GM18505 (cell line): ENCODE measurements at regions not wholly inside any gene's neighbourhood (a gene's known extent, or its start where the extent isn't known, plus 50 kb on each side); places are given as distances from the start of the nearest gene placed in this dataset.

Source experiments
- ATAC-seq: cut with Tn5 transposase; IDR thresholded peaks from one replicate; pipeline ENCODE4 v1.9.1; 2021; ENCODE audit not compliant: unreplicated experiment
- POLR2A ChIP-seq: IDR thresholded peaks from 4 replicates; pipeline ENCODE4 v1.6.1; 2011; ENCODE audit warnings: borderline replicate concordance; ENCODE audit not compliant: insufficient read depth, insufficient read length; ENCODE audit errors: extremely low read depth

- TF ChIP-seq POLR2A: no peak
- no peak for ATAC-seq
Measured at GRCh38 chr11:91869686-91870085, 354.9 kb upstream of the FAT3 start.

DNA sequence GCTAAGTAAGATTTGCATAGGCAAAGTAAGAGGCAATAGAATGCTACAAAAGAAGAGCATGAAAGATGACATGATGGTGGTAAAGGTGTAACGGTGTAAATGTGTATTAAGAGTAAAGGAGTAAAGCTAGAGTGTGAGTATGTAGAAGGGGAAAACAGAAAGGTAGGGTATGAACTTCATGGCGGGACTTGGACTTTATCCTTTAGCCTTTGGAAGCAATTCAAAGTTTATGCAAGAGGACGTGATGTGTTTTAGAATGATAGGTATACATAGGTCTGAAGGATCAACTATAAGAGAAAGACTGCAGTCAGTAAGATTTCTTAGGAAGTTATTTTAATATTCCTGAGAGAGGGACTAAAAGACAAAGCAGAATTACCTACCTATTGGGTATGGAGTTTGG is 358.0 kb upstream of the FAT3 start:
- no peak for TF ChIP-seq POLR2A
- no peak for ATAC-seq

DNA sequence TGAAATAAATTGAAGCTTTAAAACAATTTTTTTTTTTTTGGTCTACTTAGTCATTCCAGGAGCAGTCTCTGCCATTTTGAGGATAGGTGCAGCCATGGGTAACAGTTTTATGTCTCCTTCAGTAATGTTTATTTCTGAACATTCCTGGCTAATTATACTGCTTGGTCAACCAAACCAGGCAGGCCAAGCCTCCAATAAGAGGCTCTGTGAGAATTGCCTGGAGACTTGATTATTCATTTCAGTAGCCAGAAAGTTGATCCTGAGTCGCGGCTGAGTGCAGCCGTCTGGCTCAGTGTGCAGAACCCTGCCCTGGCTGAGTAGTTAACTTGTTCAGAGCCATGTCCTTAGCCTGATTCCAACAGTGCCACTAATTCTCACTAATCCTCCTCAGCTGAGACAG is 364.0 kb upstream of the FAT3 start:
- no peak for ATAC-seq
- no peak for TF ChIP-seq POLR2A

GRCh38 chr11:91859666-91860065 is 365.0 kb upstream of the FAT3 start:
- no peak for TF ChIP-seq POLR2A
- no peak for ATAC-seq

GRCh38 chr11:91857179-91857578 is 367.4 kb upstream of the FAT3 start:
- TF ChIP-seq POLR2A: no peak
- no peak for ATAC-seq

DNA sequence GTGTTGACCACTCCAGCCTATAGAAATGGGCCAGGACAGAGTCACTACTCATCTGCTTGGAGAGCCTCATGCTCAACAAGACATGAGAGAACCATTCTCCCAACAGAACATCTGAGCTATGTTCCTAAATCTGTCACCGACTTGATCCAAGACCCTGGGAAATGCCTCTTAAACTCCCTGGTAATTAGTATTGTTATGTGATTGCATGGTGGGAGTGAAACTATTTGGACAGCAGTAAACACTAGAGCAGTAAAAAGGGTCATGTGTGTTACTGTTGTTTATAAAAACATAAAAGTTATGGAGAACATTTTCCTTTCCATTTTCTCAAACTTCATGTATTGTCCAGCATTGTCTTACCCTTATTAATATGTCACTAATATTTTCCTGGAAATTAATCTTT is 369.8 kb upstream of the FAT3 start:
- ATAC-seq: no peak
- no peak for TF ChIP-seq POLR2A

DNA sequence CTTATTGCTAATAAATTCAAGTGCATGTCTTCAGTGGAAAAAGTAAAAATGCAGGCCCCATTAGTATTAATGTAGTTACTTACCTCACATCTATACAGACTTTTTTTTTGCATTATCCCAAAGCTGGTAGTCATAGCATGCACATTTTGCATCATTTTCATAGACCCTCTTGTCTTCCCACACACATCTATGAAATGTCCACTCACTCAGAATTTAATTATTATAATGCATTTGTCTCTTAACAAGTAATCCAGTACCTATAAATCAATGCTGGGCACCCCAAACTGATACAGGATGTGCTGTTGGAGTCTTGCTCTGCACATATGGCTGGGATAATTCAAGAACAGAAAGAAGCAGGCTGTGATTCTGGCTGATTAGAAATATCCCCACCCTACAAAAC is 370.4 kb upstream of the FAT3 start:
- TF ChIP-seq POLR2A: no peak
- no peak for ATAC-seq

GRCh38 chr11:91851908-91852307 is 372.7 kb upstream of the FAT3 start:
- no peak for TF ChIP-seq POLR2A

GRCh38 chr11:91850533-91851275 is 373.9 kb upstream of the FAT3 start:
- ATAC-seq: no peak
- no peak for TF ChIP-seq POLR2A

More at GRCh38 chr11:91851908-91852307, 372.7 kb upstream of the FAT3 start:
- no peak for ATAC-seq

- no peak for ATAC-seq
- TF ChIP-seq POLR2A: no peak
Measured at GRCh38 chr11:91850021-91850420, 374.6 kb upstream of the FAT3 start.

- TF ChIP-seq POLR2A: no peak
- no peak for ATAC-seq
Measured at GRCh38 chr11:91846649-91847048, 378.0 kb upstream of the FAT3 start.

DNA sequence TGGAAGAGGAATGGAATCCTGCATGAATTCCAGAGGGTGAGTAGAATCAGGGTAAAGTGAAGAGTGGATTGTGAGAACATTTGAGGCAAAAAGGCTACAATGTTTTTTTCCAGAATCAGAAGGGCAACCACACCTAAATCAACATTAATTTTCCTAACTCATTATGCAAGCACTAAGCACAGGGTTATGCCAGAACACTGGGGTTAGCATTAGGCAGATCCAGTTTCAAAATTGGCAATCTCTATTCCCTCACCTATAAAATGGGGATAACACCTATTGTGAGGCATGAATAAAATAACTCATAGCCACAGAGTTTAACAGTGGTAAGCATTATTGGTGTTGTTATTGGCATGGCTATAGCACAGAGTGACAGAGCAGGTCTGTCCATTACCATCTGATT is 378.6 kb upstream of the FAT3 start:
- no peak for ATAC-seq
- no peak for TF ChIP-seq POLR2A

DNA sequence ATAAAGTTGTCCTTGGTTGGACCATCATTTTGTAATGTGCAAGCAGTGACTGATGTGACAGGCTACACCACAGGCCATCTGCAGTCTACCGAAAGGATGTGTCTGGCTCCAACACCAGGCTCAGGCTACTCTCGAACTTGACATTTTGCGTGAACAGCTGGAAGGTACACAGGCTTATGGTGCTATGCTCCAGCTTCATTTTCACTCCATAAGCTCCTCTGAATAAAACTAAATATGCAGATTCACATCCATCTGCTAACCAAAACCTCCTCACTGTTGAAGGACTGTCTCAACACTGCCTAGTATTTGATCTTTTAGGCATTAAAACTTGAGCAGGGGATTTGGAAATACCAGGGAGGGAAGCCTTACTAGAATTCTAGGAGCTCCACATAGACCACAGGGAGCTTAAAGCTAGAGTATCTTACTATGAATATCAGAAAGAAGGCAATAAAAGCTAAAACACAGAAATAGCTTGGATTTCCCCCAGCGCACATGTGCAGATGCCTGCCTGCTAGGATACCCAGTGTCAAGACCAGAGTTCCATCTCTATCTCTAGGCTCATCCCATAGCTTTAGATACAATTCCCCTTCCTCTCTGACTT is 383.9 kb upstream of the FAT3 start:
- TF ChIP-seq POLR2A: no peak
- no peak for ATAC-seq
